GM23338 (cell line): ENCODE measurements at regions not wholly inside any gene's neighbourhood (a gene's known extent, or its start where the extent isn't known, plus 50 kb on each side); places are given as distances from the start of the nearest gene placed in this dataset.

Source experiments
- ATAC-seq: fragments of 200-7000 bp; cut with Tn5 transposase; 3 replicates; pipeline ENCODE4 v1.9.1; 2020
- DNase-seq: peaks from one replicate; pipeline ENCODE4 v3.0.0-alpha.2; 2015; ENCODE audit warnings: low spot score
- H2AFZ ChIP-seq: fragments of 200-600 bp; sonication (generic); 2 replicates; pipeline ENCODE4 v1.8.0; 2016; ENCODE audit warnings: antibody characterized with exemption, mild to moderate bottlenecking, moderate library complexity
- H3F3A ChIP-seq: fragments of 200-600 bp; sonication (generic); replicated peaks from 2 replicates; pipeline ENCODE4 v1.8.0; 2017; ENCODE audit warnings: antibody characterized with exemption, mixed run types, low read depth
- H3K27ac ChIP-seq: fragments of 200-600 bp; sonication (generic); 2 replicates; pipeline ENCODE4 v1.6.1; 2016; ENCODE audit warnings: low read depth
- H3K27me3 ChIP-seq: fragments of 200-600 bp; sonication (generic); 2 replicates; pipeline ENCODE4 v1.8.0; 2016; ENCODE audit warnings: mild to moderate bottlenecking, mixed run types, moderate library complexity; ENCODE audit not compliant: insufficient read depth
- H3K36me3 ChIP-seq: fragments of 200-600 bp; sonication (generic); 2 replicates; pipeline ENCODE4 v1.8.0; 2016; ENCODE audit warnings: mild to moderate bottlenecking; ENCODE audit not compliant: insufficient read depth
- H3K4me1 ChIP-seq: fragments of 200-600 bp; sonication (generic); 2 replicates; pipeline ENCODE4 v1.8.0; 2016; ENCODE audit warnings: mild to moderate bottlenecking, moderate library complexity; ENCODE audit not compliant: insufficient read depth
- H3K4me2 ChIP-seq: fragments of 200-600 bp; sonication (generic); 2 replicates; pipeline ENCODE4 v1.7.1; 2017; ENCODE audit warnings: mixed run types
- H3K4me3 ChIP-seq: fragments of 200-600 bp; sonication (generic); 2 replicates; pipeline ENCODE4 v1.6.1; 2016; ENCODE audit warnings: mixed run types
- H3K79me2 ChIP-seq: fragments of 200-600 bp; sonication (generic); replicated peaks from 2 replicates; pipeline ENCODE4 v1.8.0; 2017; ENCODE audit warnings: mild to moderate bottlenecking; ENCODE audit not compliant: insufficient read depth
- H3K9me2 ChIP-seq: fragments of 200-600 bp; sonication (generic); 2 replicates; pipeline ENCODE4 v1.8.0; 2017; ENCODE audit not compliant: insufficient read depth
- H4K20me1 ChIP-seq: fragments of 200-600 bp; sonication (generic); replicated peaks from 2 replicates; pipeline ENCODE4 v1.8.0; 2017; ENCODE audit warnings: mild to moderate bottlenecking; ENCODE audit not compliant: insufficient read depth
- H3K27ac Mint-ChIP-seq: 2 replicates; pipeline ENCODE4 v1.8.0; 2020; ENCODE audit warnings: inconsistent platforms, mild to moderate bottlenecking, moderate library complexity, mixed read lengths
- H3K27me3 Mint-ChIP-seq: 3 replicates; pipeline ENCODE4 v1.8.0; 2022; ENCODE audit warnings: low read depth, mild to moderate bottlenecking, moderate library complexity, mixed read lengths, inconsistent platforms; ENCODE audit not compliant: insufficient read depth, poor library complexity
- H3K36me3 Mint-ChIP-seq: 3 replicates; pipeline ENCODE4 v1.8.0; 2021; ENCODE audit warnings: low read depth, mild to moderate bottlenecking, inconsistent platforms, moderate library complexity, mixed read lengths
- H3K4me1 Mint-ChIP-seq: 3 replicates; pipeline ENCODE4 v1.8.0; 2020; ENCODE audit warnings: mild to moderate bottlenecking, inconsistent platforms, mixed read lengths
- H3K4me3 Mint-ChIP-seq: 3 replicates; pipeline ENCODE4 v1.8.0; 2021; ENCODE audit warnings: moderate library complexity, mild to moderate bottlenecking, inconsistent platforms, mixed read lengths
- H3K9me3 Mint-ChIP-seq: 3 replicates; pipeline ENCODE4 v1.8.0; 2020; ENCODE audit warnings: moderate library complexity, mild to moderate bottlenecking, inconsistent platforms, mixed read lengths
- CREB1 ChIP-seq: fragments of 250-450 bp; sonication (Bioruptor Pico); IDR thresholded peaks from 2 replicates; pipeline ENCODE4 v1.5.0; 2020; ENCODE audit warnings: low read depth, mild to moderate bottlenecking, moderate library complexity
- CTCF ChIP-seq, 2 experiments: fragments of 200-600 bp in 1 of 2; sonication (generic) in 1 of 2; conservative IDR thresholded peaks; 2 replicates each; pipeline versions ENCODE4 v1.5.1 to v1.6.1; 2016 to 2017; ENCODE audit warnings: antibody characterized with exemption in 2 of 2, low read depth in 2 of 2, mild to moderate bottlenecking in 2 of 2, moderate library complexity in 1 of 2
- EZH2 ChIP-seq: fragments of 200-600 bp; sonication (generic); IDR thresholded peaks from one replicate; pipeline ENCODE4 v1.8.0; 2017; ENCODE audit warnings: antibody characterized with exemption, mild to moderate bottlenecking, low read depth; ENCODE audit not compliant: unreplicated experiment
- EZH2phosphoT487 ChIP-seq: fragments of 200-600 bp; sonication (generic); IDR thresholded peaks from one replicate; pipeline ENCODE4 v1.8.1; 2018; ENCODE audit warnings: antibody characterized with exemption; ENCODE audit not compliant: unreplicated experiment
- POLR2AphosphoS5 ChIP-seq: IDR thresholded peaks from 2 replicates; pipeline ENCODE4 v1.6.1; 2016; ENCODE audit warnings: antibody characterized with exemption, low read depth
- ZNF331 ChIP-seq: fragments of 250-450 bp; sonication (Bioruptor Pico); IDR thresholded peaks from 2 replicates; pipeline ENCODE4 v1.5.0; 2020; ENCODE audit warnings: low read depth, mild to moderate bottlenecking, moderate library complexity
- ZNF462 ChIP-seq: fragments of 250-450 bp; sonication (Bioruptor Pico); IDR thresholded peaks from 2 replicates; pipeline ENCODE4 v1.5.0; 2020; ENCODE audit warnings: mild to moderate bottlenecking, moderate library complexity
- TF ChIP-seq, protein P1 (sequence below): IDR thresholded peaks from 2 replicates; pipeline ENCODE4 v1.6.1; 2016; ENCODE audit warnings: antibody characterized with exemption

GRCh38 chr6:117810269-117810668, 96.8 kb upstream of the SLC35F1 start (continued):
- TF ChIP-seq ZNF462 (CRISPR knock-in tag) (no peak), EZH2 (no peak), CREB1 (CRISPR knock-in tag) (no peak), CTCF (conservative IDR thresholded peaks at IDR 0.05; ENCODE audit: low read depth in 2 of 2) (no peak), EZH2phosphoT487 (no peak), POLR2AphosphoS5 (no peak)

GRCh38 chr6:117817499-117817898, 89.6 kb upstream of the SLC35F1 start:
- no peaks in the 10 kb centered on the region for H3K36me3 ChIP-seq
- H2AFZ ChIP-seq: no peak overlapping the region
- ATAC-seq: no peak
- no peak overlapping the region for H3K4me3 ChIP-seq
- H3K9me2 ChIP-seq: no peaks in the 10 kb centered on the region
- Mint-ChIP-seq H3K4me3 (no peak overlapping the region), H3K27ac (no peak overlapping the region), H3K9me3 (peaks cover 6% of the 10 kb centered on the region; the same call in 1 of the 3 replicates), H3K36me3 (peaks cover 2% of the 10 kb centered on the region; the same call in 1 of the 3 replicates), H3K27me3 (peaks cover 1% of the 10 kb centered on the region), H3K4me1 (no peaks in the 10 kb centered on the region)
- H3K79me2 ChIP-seq: no peaks in the 10 kb centered on the region
- H3K4me2 ChIP-seq: no peak overlapping the region
- no peaks in the 10 kb centered on the region for H3K27me3 ChIP-seq
- H3K27ac ChIP-seq: no peak overlapping the region
- no peaks in the 10 kb centered on the region for H3K4me1 ChIP-seq
- no peaks in the 10 kb centered on the region for H4K20me1 ChIP-seq
- no peak for DNase-seq
- H3F3A ChIP-seq: no peaks in the 10 kb centered on the region
- TF ChIP-seq CREB1 (CRISPR knock-in tag) (no peak), CTCF (conservative IDR thresholded peaks at IDR 0.05; ENCODE audit: low read depth in 2 of 2) (no peak), ZNF331 (CRISPR knock-in tag) (no peak)
- TF ChIP-seq, protein P1, sequence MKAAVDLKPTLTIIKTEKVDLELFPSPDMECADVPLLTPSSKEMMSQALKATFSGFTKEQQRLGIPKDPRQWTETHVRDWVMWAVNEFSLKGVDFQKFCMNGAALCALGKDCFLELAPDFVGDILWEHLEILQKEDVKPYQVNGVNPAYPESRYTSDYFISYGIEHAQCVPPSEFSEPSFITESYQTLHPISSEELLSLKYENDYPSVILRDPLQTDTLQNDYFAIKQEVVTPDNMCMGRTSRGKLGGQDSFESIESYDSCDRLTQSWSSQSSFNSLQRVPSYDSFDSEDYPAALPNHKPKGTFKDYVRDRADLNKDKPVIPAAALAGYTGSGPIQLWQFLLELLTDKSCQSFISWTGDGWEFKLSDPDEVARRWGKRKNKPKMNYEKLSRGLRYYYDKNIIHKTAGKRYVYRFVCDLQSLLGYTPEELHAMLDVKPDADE: no peak
